Thyroid gland (tissue), 4 donors: ENCODE measurements at regions not wholly inside any gene's neighbourhood (a gene's known extent, or its start where the extent isn't known, plus 50 kb on each side); places are given as distances from the start of the nearest gene placed in this dataset.
"Not testable (repeated sequence)": the region's sequence is repeated elsewhere in the genome, so short reads cannot be mapped to it uniquely, and the experiment has no call there.

ENCODE experiments used
- DNase-seq, 2 donors: peaks; one replicate each; pipeline ENCODE4 v3.0.0-alpha.2; 2019
- H3K27ac ChIP-seq, 3 donors: fragments of 200-600 bp; sonication (generic); 1 replicate in 2 of 3; 2 replicates in 1 of 3; pipeline ENCODE4 v1.5.1; 2016 to 2019; ENCODE audit warnings: mild to moderate bottlenecking in 1 of 3, moderate library complexity in 1 of 3
- H3K27me3 ChIP-seq: fragments of 200-600 bp; sonication (generic); one replicate; pipeline ENCODE4 v1.5.1; 2019
- H3K36me3 ChIP-seq, 2 donors: fragments of 200-600 bp; sonication (generic); one replicate each; pipeline ENCODE4 v1.5.1; 2016 to 2019
- H3K4me1 ChIP-seq, 2 donors: fragments of 200-600 bp; sonication (generic); one replicate each; pipeline ENCODE4 v1.5.1; 2017 to 2019
- H3K4me3 ChIP-seq, 3 donors: fragments of 200-600 bp; sonication (generic); replicated peaks in 1 of 3; 1 replicate in 2 of 3; 2 replicates in 1 of 3; pipeline ENCODE4 v1.5.1; 2016; ENCODE audit warnings: mild to moderate bottlenecking in 1 of 3
- H3K9me3 ChIP-seq: fragments of 200-600 bp; sonication (generic); one replicate; pipeline ENCODE4 v1.5.1; 2017
- CTCF ChIP-seq, 6 experiments: fragments of 200-600 bp in 3 of 6; fragments of 450-650 bp in 3 of 6; sonication (generic) in 3 of 6; IDR thresholded peaks; one replicate each; pipeline ENCODE4 v1.5.1; 2016 to 2019; ENCODE audit warnings: antibody characterized with exemption in 6 of 6, mild to moderate bottlenecking in 2 of 6, inconsistent platforms in 1 of 6, moderate library complexity in 1 of 6
- POLR2A ChIP-seq, 2 donors: fragments of 450-650 bp; IDR thresholded peaks; one replicate each; pipeline ENCODE4 v1.6.1; 2017; ENCODE audit warnings: antibody characterized with exemption in 2 of 2, mild to moderate bottlenecking in 2 of 2, moderate library complexity in 1 of 2
- WGBS, 2 donors: methylation state at CpG; one replicate each; pipeline ENCODE4 v1.1.5; 2017; 5-methylcytosine and 5-hydroxymethylcytosine counted together
- intact Hi-C: fragments of 100-400 bp; cut with DNase I; formaldehyde crosslinking; loops from one replicate; pipeline ENCODE4 v1.15.1; 2023

- Histone ChIP-seq H3K36me3 (no peaks in the 10 kb centered on the region), H3K4me3 (no peak overlapping the region), H3K27ac (no peak overlapping the region), H3K9me3 (no peaks in the 10 kb centered on the region), H3K27me3 (no peaks in the 10 kb centered on the region), H3K4me1 (no peaks in the 10 kb centered on the region)
- no peak for TF ChIP-seq CTCF (IDR thresholded peaks at IDR 0.05)
- no peak for TF ChIP-seq POLR2A (IDR thresholded peaks at IDR 0.05)
- 75 to 93% methylated on average over 2 of the region's 2 CpGs for WGBS, 2 donors
- intact Hi-C loops: no loop called here
- no peak for DNase-seq
Measured at GRCh38 chr17:70290770-70291169, 121.4 kb downstream of the KCNJ2 start.

- Histone ChIP-seq H3K4me3 (no peak overlapping the region), H3K36me3 (no peaks in the 10 kb centered on the region), H3K27me3 (no peaks in the 10 kb centered on the region), H3K27ac (no peak overlapping the region), H3K4me1 (no peaks in the 10 kb centered on the region), H3K9me3 (no peaks in the 10 kb centered on the region)
- WGBS, 2 donors: 57 to 73% methylated on average over 1 of the region's 1 CpG
- DNase-seq: no peak
- TF ChIP-seq POLR2A (IDR thresholded peaks at IDR 0.05) (no peak), CTCF (IDR thresholded peaks at IDR 0.05) (no peak)
- intact Hi-C loops: no loop called here
Measured at GRCh38 chr17:70292366-70292765, 123.0 kb downstream of the KCNJ2 start.

- H3K4me3 ChIP-seq, H3K4me1 ChIP-seq, DNase-seq, H3K27ac ChIP-seq, H3K9me3 ChIP-seq, intact Hi-C loops, H3K27me3 ChIP-seq, H3K36me3 ChIP-seq: not testable (repeated sequence)
- WGBS, 2 donors: 82 to 94% methylated on average over 6 of the region's 6 CpGs
Measured at GRCh38 chr17:70293564-70294310, 124.4 kb downstream of the KCNJ2 start.

GRCh38 chr17:70295329-70295728 lies 126.0 kb downstream of the KCNJ2 start:
- Histone ChIP-seq H3K9me3 (no peaks in the 10 kb centered on the region), H3K4me3 (no peak overlapping the region), H3K36me3 (no peaks in the 10 kb centered on the region), H3K27ac (no peak overlapping the region), H3K4me1 (no peaks in the 10 kb centered on the region), H3K27me3 (no peaks in the 10 kb centered on the region)
- intact Hi-C loops: no loop called here
- TF ChIP-seq CTCF (IDR thresholded peaks at IDR 0.05) (no peak), POLR2A (IDR thresholded peaks at IDR 0.05) (no peak)
- 30 to 34% methylated on average over 1 of the region's 1 CpG for WGBS, 2 donors
- DNase-seq: no peak

GRCh38 chr17:70295731-70296130 lies 126.4 kb downstream of the KCNJ2 start:
- 94 to 96% methylated on average over 1 of the region's 1 CpG for WGBS, 2 donors
- Histone ChIP-seq H3K27ac (no peak overlapping the region), H3K9me3 (no peaks in the 10 kb centered on the region), H3K4me3 (no peak overlapping the region), H3K36me3 (no peaks in the 10 kb centered on the region), H3K4me1 (no peaks in the 10 kb centered on the region), H3K27me3 (no peaks in the 10 kb centered on the region)
- intact Hi-C loops: no loop called here
- TF ChIP-seq CTCF (IDR thresholded peaks at IDR 0.05) (no peak), POLR2A (IDR thresholded peaks at IDR 0.05) (no peak)
- no peak for DNase-seq
